ENCODE measurements at regions not wholly inside any gene's neighbourhood (a gene's known extent, or its start where the extent isn't known, plus 50 kb on each side); places are given as distances from the start of the nearest gene placed in this dataset.

- DNase-seq: no peak
Measured at GRCh38 chr9:82234160-82234943, 245.8 kb downstream of the SPATA31D1 start.

- DNase-seq: no peak
Measured at GRCh38 chr9:82242285-82242963, 253.9 kb downstream of the SPATA31D1 start.

- peak; percentile 3 for DNase-seq
Measured at GRCh38 chr9:82247318-82247717, 258.7 kb downstream of the SPATA31D1 start.

- DNase-seq: no peak
Measured at GRCh38 chr9:82252116-82252515, 263.5 kb downstream of the SPATA31D1 start.

DNA sequence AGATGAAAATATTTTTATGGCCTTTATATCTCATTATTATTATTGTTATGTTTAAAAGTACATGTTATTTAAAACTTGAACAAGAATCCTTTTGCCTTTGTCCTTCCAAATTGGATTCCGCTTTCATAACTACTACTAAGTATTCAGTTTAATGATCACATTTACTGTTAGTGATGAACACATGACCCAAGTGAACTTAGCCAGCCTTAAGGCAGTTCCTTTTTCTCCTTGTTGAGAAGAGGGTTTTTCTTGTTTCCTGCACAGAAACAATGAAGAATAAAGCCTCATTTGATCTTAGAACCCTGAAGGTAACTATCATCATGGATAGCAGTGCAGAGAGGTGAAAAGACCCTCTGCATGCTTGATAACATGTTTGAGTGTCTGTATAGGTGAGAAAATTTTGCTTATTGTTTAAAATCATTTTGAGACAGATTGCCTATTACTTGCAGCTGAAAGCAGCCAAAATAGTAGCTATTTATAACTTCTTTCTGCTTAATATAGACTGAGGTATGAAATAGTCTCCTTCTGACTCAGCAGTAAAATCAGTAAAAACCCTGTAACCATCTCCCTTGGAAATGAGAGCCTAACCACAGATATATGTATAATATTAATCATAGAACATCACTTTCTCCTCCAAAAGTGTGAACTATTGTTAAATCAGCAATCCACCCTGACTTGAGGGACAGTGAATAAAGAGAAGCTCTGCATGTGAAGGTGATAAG, 266.2 kb downstream of the SPATA31D1 start:
- no peak for DNase-seq

DNA sequence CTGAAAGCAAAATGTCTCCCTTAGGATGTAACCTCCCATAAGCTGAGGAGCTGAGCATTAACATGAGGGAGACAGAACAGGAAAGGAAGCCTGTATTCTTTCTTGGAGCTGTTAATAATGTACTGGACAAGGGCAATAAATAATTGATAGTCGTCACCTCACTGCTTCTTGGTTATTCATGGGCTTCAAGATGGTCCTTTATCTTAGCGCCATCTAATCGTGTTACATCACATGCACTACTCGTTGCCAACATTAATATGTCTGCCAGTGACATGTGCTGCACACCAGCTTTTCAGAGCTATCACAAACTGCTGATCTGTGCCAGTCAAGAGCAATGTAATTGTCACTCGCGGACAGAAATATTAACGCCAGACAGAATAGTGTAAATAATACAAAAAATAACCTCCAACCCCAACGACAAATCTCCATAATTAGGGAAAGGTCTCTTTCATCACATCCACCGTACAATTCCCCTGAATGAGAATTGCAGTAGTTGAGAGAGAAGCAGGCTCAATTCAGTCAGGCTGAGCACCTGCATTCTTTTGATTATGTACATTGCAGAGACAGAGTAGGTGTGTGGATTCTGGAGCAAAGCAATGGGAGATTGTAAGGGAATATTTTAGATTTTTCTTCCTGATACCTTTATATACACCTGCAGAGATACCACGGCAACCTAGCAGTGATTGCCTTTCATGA, 267.1 kb downstream of the SPATA31D1 start:
- no peak for DNase-seq

DNA sequence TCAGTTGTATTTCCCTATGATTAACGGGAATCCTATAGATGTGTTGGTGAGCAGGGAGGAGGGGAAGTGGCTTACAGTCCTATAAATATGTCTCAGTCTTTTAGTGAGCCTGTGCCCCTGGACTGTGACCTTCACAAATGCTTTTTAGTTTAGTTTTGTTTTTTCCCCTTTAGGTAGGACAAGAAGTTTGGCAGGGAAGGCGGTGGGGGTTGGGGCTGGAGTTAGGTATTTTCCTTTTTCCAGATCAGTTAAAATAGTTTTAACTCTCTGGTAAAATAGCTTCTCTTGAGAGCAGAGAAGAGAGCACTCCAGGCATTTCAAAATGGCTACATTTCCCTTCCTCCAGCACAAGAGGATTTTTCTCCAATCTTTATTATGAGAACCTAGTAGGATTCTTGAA, 272.1 kb downstream of the SPATA31D1 start:
- DNase-seq: no peak

DNA sequence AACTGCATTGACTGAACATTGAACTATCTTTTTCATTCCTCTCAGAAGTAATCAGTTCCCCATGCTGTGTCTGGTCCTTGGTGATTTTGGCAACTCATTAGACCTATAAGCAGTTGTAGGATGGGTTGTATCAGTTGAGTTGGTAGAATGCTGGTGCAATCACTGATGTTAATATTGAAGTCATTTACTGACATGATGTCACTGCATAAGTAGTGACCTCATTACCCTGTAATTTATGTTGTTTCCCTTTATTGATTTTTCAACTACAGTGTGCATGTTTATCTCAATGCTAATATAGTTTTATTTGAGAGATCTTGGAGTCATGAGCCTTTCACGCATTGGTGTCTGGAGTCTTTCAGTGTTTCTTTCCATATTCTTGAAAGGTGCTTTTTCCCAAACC, 275.0 kb downstream of the SPATA31D1 start:
- DNase-seq: no peak

DNA sequence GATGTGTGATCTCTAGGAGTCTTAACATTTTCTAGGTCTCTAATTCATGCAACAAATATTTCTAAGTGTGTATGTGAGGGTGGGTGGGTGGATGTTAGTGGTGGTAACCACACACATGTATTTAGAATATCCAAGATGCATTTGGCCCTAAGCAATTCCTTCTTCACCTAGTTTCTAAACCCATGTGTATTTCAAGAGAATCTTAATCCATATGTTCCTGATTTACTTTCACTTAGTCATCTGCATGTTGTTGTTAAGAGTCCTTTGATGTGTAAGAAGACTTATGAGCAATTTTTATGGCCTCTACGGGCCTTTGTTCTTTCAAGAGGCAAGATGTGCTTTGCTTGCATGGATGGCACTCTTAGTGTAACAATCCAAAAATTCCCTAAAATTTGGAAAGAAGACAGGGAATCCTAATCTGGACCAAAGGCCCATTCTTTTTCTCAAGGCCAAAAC, 282.6 kb downstream of the SPATA31D1 start:
- no peak for DNase-seq

GRCh38 chr9:82273121-82273520, 284.5 kb downstream of the SPATA31D1 start:
- no peak for DNase-seq

DNA sequence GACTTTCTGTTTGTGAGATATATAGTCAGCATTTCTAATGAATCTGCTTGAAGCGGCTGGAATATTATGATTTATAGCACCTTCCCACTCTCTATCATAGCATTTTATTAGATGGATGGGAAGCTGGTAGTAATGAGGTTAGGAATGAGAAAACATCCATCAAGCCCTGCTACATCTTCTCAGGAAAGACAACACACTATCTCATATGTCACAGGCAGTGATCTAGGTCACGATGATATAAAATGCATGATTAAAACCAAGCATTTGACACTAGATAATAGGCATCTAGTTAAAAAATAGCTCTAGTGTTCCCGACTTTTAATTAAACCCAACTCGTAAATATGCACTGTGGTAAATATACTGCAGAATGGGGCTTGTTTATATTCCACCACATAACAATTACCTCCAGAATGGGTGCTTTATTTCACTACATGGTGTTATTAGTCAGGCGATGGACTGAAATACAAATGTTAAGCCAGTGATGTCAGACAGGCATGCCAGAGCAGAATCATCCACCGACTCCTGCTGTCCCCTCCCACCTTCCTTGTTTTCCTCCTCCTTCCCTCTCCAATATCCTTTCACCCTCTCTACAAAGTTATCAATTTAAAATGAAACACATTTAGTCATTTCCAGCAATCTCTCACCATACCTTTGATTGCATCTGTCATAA, 286.8 kb downstream of the SPATA31D1 start:
- DNase-seq: no peak

GRCh38 chr9:82281066-82281465, 292.5 kb downstream of the SPATA31D1 start:
- no peak for DNase-seq

GRCh38 chr9:82284758-82285157, 296.2 kb downstream of the SPATA31D1 start:
- no peak for DNase-seq

DNA sequence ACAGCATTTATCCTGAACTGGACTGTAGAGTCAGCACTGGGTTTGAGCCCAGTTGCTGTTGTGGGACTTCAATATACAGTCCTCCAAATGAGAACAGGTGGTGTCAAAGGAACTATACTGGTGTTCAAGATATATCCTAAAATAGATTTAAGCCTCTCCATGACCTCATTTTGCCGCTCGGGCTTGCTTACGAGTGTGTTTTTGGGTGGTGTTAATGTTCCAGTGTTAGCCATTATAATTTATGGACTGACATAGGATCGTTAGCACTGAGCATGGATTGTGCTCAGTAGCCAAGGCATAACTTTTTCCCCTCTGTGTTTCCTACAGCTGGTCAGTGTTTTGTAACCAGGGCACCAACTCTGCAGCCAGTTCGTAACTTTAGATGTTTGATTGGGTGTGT, 306.6 kb downstream of the SPATA31D1 start:
- no peak for DNase-seq

DNA sequence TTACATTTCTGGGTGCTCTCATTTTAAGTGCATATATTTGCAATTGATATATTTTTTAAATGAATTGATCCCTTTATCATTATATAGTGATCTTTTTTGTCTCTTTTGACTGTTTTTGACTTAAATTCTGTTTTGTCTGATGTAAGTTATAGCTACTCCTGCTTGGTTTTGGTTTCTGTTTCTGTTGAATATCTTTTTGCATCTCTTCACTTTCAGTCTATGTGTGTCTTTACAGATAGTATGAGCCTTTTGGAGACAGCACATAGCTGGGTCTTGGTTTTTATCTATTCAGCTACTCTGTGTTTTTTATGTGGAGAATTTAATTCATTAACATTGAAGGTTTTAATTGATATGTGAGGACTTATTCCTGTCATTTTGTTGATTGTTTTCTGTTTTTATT, 311.3 kb downstream of the SPATA31D1 start:
- DNase-seq: no peak

DNA sequence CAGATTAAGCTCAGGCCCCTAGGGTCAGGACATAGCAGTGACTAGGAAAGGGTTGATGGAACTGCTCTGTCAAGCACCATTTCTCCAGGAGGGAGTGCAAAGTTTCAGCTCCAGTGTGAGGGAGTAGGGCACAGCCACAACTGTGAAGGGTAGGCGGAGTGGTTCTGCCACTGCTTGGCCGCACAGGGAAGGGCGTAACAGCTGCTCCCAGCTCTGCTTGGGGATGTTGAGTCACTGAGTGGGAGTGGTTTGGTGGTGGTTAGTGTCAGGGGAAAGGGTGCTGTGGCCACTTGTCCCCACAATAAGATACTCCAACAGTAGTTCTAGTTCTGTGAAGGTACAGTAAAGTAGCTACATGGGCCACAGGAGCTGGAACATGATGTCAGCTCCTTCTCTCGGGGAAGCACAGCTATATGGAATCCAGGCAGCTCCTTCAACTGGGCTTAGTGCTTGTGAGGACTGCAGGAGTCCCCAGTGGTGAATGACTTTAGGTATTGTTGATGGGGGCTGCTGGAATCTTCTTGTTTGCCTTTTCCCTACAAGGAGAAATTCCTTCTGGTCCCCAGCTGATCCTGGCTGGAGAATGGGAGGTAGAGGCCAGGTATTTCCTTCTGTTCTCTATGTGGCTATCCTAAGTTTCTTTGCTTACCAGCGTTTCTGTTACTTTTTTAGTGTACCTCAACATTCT, 314.5 kb downstream of the SPATA31D1 start:
- no peak for DNase-seq

- no peak for DNase-seq
Measured at GRCh38 chr9:82308836-82309235, 320.3 kb downstream of the SPATA31D1 start.

DNA sequence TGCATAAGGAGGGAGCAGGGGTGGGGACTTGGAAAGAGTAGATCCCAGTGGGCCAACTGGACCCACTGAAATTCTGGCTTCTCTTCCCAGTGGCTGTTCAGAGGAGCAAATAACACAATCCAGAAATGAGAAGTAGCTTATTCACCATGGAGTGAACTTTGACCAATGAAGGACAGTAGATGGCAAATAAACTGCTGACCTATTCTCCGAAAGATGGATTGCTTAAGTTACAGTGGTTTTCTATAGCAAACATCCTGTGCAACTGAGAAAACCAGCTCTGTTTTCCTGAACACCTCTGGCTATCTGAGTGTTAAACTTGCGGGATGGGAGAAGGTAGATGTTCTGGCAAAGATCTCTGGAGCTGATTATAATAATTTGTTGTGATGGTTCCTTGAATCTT, 325.1 kb downstream of the SPATA31D1 start:
- DNase-seq: no peak

DNA sequence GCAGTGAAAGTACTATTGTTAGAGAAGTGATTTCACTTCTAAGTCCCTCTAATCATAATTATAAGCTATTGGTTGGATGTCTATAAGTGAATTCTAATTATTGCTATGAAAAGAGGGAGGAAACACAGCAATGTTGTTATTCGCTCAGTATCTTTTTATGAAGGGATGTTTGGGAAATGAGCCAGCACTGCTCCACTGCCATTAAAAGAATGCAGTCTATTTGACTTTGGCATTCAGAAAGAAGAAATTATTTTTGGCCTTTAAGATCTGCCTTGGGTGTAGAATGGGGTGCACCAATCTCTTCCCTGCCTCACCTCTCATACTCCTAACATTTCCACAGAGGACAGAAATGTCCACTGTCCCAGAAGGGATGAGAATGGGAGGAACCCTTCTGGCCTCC, 332.0 kb downstream of the SPATA31D1 start:
- no peak for DNase-seq

DNA sequence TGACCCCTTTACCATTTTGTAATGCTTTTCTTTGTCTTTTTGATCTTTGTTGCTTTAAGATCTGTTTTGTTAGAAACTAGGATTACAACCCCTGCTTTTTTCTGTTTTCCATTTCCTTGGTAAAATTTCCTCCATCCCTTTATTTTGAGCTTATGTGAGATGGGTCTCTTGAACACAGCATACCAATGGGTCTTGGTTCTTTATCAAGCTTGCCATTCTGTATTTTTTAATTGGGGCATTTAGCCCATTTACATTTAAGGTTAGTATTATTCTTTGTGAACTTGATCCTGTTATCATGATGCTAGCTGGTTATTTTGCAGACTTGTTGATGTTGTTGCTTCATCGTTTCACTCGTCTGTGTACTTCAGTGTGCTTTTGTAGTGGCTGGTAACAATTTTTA, 337.3 kb downstream of the SPATA31D1 start:
- no peak for DNase-seq

DNA sequence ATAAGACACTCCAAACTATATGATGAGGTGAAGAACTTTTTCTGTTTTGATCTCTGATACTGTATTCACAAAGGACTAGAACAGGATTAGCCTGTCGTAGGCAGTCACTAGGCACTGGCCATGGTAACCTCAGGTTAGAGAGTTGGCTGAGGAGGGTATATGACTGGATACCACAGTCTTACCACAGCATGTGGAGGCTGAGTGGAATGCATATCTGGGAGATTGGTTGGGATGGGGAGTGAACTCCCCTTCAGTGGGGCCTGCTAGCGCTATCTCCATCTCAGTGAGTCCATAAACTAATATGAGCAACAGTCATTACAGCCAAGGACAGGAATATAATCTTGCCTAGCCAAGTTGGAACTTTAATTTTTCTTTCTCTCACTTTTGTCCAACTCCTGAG, 339.1 kb downstream of the SPATA31D1 start:
- no peak for DNase-seq

GRCh38 chr9:82331079-82331478, 342.5 kb downstream of the SPATA31D1 start:
- DNase-seq: no peak

Measured in CD4-positive, alpha-beta T cell treated with Interleukin-10 for 1 hour (primary cell).